Fibroblast of the conjunctiva (primary cell): ENCODE measurements at regions not wholly inside any gene's neighbourhood (a gene's known extent, or its start where the extent isn't known, plus 50 kb on each side); places are given as distances from the start of the nearest gene placed in this dataset.
"Not testable (repeated sequence)": the region's sequence is repeated elsewhere in the genome, so short reads cannot be mapped to it uniquely, and the experiment has no call there.

Experiments
- DNase-seq: peaks from one replicate; pipeline ENCODE4 v3.0.0-alpha.2; 2010; ENCODE audit warnings: low read depth

GRCh38 chr1:67902546-67903223, 69.4 kb upstream of the GNG12 start:
- DNase-seq = not testable (repeated sequence)

- DNase-seq = no peak
Measured at GRCh38 chr1:67898033-67898726, 64.9 kb upstream of the GNG12 start.

GRCh38 chr1:67897270-67897949, 64.1 kb upstream of the GNG12 start:
- DNase-seq = peak; percentile 45

- no peak for DNase-seq
Measured at GRCh38 chr1:67896826-67897225, 63.6 kb upstream of the GNG12 start.

- DNase-seq = no peak
Measured at GRCh38 chr1:67894981-67895735, 61.9 kb upstream of the GNG12 start.

GRCh38 chr1:67893126-67893495, 59.8 kb upstream of the GNG12 start:
- no peak for DNase-seq

- no peak for DNase-seq
Measured at GRCh38 chr1:67892476-67893125, 59.3 kb upstream of the GNG12 start.

GRCh38 chr1:67890857-67891256, 57.6 kb upstream of the GNG12 start:
- DNase-seq = no peak

GRCh38 chr1:67889953-67890567, 56.8 kb upstream of the GNG12 start:
- DNase-seq = peak; percentile 53

GRCh38 chr1:67889466-67889865, 56.2 kb upstream of the GNG12 start:
- no peak for DNase-seq

GRCh38 chr1:67888216-67889106, 55.2 kb upstream of the GNG12 start:
- no peak for DNase-seq

GRCh38 chr1:67887146-67887545, 53.9 kb upstream of the GNG12 start:
- DNase-seq = no peak

GRCh38 chr1:67886076-67886475, 52.8 kb upstream of the GNG12 start:
- DNase-seq = no peak

- DNase-seq = no peak
Measured at GRCh38 chr1:67883069-67883468, 49.8 kb upstream of the GNG12 start.
